HG02973 (cell line): ENCODE measurements at regions not wholly inside any gene's neighbourhood (a gene's known extent, or its start where the extent isn't known, plus 50 kb on each side); places are given as distances from the start of the nearest gene placed in this dataset.

ENCODE experiments used
- ATAC-seq: cut with Tn5 transposase; IDR thresholded peaks from one replicate; pipeline ENCODE4 v1.9.1; 2021; ENCODE audit warnings: moderate library complexity; ENCODE audit not compliant: unreplicated experiment

DNA sequence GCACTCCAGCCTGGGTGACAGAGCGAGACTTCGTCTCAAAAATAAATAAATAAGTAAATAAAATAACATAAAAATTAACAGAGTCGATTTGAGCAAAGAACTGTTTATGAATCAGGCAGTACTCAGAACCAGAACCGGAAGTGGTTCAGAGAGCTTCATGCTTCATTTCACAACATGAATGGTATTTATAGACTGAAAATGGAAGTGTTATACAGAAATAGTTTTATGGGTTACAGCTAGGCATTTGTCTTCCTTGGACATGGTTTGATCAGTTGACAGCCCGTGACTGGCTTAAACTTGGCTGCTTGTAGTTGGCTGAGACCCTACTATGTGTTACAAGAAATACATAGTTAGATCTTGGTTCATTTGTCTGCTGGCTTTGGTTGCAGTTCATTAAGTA is 216.0 kb upstream of the MCTP2 start:
- no peak for ATAC-seq

GRCh38 chr15:94008104-94009074 is 223.0 kb upstream of the MCTP2 start:
- ATAC-seq, result no peak

DNA sequence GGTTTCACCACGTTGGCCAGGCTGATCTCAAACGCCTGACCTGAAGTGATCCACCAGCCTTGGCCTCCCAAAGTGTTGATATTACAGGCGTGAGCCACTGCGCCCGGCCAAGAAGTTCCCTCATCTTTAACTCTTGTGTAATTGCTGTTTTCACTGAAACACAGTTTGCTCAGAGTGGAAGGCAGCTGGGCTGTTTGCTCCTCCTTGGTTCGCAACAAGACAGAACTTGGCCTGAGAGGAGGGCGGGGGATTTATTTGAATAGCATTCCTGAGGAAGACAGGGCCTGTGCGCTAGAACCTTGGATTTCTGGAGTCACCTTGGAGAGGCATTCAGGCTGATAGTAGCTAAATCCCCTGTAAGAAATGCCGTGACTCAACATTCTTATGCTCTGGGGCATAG is 226.7 kb upstream of the MCTP2 start:
- ATAC-seq, result no peak

GRCh38 chr15:94002041-94002440 is 229.3 kb upstream of the MCTP2 start:
- ATAC-seq, result no peak

DNA sequence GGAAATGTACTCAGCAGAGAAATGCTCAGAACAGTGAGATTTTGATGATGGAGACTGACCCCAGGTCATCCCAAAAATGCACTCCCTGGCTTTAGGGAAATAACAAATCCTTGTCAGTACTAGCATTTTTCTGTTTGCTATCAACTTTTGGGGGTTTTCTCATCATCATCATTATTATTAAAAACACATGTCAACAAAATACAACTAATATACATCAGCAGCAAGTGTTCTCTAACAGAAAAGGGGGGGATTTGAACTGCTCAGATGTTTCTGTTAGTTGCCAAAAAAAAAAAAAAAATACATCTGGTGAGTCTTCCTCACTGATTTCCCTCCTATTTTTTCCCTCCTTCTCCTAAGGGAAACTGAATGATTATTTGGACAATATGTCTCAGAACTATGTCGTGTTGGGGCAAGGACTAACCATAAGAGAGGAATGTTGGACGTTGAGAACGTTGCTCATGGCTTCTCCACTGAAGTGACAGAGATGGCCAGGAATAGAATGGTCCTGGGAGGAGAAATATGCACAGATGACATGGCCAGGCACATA is 230.0 kb upstream of the MCTP2 start:
- ATAC-seq, result no peak

DNA sequence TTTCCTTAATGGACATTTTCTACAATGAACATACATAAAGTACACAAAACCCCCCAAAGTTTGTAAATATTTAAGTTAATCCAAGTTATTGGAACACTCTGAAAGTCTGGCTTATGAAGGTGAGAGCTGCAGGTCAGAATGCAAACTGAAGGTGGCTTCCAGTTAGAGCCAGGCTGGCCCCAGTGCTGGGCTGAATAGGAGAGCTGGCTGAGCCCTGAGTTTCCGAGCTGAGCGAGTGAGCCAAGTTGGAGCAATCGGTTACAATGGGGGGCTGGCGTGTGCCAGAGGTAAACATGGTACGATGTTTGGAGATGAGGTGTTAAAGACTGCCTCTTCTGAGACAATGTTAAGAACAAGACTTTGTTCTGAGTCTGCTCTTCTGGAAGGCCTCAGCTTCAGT is 230.8 kb upstream of the MCTP2 start:
- ATAC-seq, result no peak

GRCh38 chr15:93997071-93997658 is 234.2 kb upstream of the MCTP2 start:
- no peak for ATAC-seq

DNA sequence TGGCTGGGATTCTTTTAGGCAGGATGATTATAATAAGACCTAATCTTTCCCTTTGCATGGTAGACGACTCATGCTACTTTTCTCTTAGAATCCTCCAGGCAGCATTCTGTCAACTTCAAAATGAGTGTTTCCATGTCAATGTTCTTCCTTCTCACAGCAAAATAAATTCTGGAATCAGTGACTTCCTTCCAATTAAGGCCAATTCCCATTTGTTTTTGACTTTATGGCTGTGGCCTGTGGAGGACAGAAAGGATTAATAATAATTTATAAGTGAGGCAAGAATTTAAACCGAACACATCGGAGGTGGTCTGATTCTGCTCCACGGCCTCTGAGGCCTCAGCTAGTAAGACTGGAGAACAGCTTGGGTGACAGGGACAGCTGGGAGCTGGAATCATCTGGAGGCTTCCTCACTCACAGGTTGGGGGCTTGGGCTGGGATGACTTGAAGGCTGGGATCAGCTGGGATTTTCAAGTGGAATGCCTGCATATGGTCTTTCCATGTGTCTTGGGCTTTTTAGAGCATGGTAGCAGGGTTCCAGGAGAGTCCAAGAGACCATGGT is 241.8 kb upstream of the MCTP2 start:
- ATAC-seq, result no peak

- peak; percentile 65 for ATAC-seq
These were observed 244.3 kb upstream of the MCTP2 start for GRCh38 chr15:93987068-93987467.

DNA sequence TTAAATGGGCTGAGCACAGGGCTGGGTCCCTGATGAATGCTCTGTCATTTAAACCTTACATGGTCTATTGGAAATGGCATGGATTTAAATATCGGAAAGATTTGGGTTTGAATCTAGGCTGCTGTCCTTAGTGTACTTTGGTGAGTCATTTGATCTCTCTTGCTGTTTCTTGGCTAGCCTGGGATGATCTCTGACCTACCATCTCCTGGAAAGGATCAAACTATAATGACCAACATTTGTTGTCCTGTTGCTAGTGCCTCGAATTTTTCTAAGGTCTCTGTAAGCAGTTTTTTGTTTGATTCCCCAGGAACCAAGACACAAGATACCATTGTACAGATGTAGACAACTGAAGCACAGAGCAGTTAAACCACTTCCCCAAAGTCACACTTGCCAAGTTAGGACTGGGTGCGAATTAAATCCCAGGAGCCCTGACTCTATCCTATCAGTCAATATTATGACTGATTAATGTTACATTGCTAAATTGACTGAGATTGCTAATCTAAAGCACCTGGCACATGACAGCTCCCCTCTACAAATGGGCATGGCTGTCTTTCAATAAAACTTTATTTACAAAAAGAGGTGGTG is 244.9 kb upstream of the MCTP2 start:
- no peak for ATAC-seq

- ATAC-seq, result no peak
These were observed 245.4 kb upstream of the MCTP2 start for GRCh38 chr15:93985925-93986324.

- ATAC-seq, result no peak
These were observed 246.2 kb upstream of the MCTP2 start for GRCh38 chr15:93985176-93985575.

DNA sequence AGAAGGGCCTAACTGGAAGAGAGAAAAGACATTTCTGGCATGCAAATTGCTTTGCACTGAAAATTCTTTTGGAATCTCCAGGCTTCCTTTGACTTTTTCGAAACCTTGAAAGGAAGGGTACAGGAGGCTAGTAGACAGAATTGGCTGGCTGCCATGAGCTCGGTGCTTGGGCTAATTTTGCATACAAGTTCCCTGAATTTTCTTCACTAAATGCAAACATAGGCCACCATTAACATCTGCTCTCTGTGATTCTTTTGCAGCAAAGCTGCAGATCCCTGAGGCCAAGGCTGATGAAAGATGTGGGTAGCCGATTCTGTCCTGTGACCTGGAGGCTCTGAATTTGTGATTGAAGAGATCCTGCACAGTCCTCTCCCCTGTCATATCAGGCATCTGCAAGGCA is 247.8 kb upstream of the MCTP2 start:
- no peak for ATAC-seq

GRCh38 chr15:93982226-93982727 is 249.1 kb upstream of the MCTP2 start:
- ATAC-seq, result no peak

DNA sequence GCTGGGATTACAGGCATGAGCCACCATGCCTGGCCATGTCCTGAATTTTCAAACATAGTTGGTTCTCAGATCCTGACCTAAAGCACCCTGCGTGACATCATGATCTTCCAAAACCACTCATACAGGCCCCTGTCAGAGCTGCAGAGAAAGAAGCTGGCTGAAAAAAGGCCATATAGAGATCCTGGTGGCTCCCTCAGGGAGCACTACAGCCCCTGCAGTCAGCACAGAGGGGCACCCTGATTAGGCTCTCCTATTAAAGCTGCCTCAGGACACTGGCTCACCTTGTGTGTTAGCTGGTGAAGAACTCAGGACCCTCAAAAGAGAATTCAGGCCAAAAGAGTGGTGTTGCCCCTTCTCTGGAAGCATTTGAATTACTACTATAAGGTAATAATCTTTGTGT is 249.7 kb upstream of the MCTP2 start:
- ATAC-seq, result no peak

GRCh38 chr15:93980261-93980911 is 251.0 kb upstream of the MCTP2 start:
- no peak for ATAC-seq

GRCh38 chr15:93974804-93975481 is 256.4 kb upstream of the MCTP2 start:
- no peak for ATAC-seq

DNA sequence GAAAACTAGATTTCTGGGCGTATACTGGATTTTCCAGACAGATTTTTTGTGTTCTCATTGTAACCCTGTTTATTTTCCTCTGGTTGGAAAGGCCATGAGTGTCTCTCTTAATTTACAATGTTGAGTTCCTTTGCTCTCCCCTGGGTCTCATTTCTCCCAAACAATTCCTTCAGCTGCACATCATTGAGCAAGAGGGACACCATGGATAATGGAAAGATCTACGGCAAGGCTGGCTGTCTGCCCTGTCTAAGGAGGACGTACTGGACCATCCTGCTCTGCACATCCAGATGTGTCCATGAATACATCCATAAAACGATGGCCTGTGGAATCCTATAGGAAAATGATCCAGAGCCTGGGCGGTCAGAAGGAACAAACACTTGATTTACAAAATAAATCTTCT is 258.1 kb upstream of the MCTP2 start:
- ATAC-seq, result no peak

DNA sequence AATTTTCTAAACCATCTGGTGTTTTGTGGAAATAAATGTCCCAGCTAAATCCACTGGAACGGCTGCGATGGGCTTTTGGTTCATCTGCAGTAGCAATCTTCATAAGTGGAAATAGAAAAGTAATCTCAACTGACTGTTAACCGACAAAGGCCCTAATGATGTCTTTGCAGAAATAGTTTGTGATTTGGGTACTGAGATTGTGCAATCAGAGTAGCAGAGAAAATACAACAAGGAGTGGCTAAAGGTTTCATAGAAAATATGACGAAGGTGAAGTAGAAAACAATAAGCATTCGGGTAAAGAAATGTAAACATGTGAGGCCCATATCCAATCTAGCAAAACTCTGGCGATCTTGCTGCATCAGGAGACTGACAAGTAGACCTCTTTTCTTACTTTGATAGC is 262.6 kb upstream of the MCTP2 start:
- no peak for ATAC-seq

GRCh38 chr15:93965304-93965908 is 266.0 kb upstream of the MCTP2 start:
- ATAC-seq, result no peak
